ENCODE measurements at regions not wholly inside any gene's neighbourhood (a gene's known extent, or its start where the extent isn't known, plus 50 kb on each side); places are given as distances from the start of the nearest gene placed in this dataset.

GRCh38 chr9:3012842-3013241 lies 168.9 kb upstream of the PUM3 start (continued):
- no peak for TF ChIP-seq TAF1 (IDR thresholded peaks at IDR 0.05; ENCODE audit: low read depth, low read length)
- TF ChIP-seq RXRA (IDR thresholded peaks at IDR 0.05; ENCODE audit: insufficient read depth, low read depth, low read length), result no peak
- TF ChIP-seq SP1 (IDR thresholded peaks at IDR 0.05; ENCODE audit: low read depth, low read length), result no peak
- no peak for TF ChIP-seq E2F6 (IDR thresholded peaks at IDR 0.05)
